HAP-1 (cell line): ENCODE measurements at regions not wholly inside any gene's neighbourhood (a gene's known extent, or its start where the extent isn't known, plus 50 kb on each side); places are given as distances from the start of the nearest gene placed in this dataset.

Experiments used
- DNase-seq, 2 experiments: peaks; one replicate each; pipeline ENCODE4 v3.0.0-alpha.2; 2016 to 2020; ENCODE audit warnings: low spot score in 2 of 2
- H3K27me3 ChIP-seq: fragments of 250-450 bp; sonication (Bioruptor Pico); 2 replicates; pipeline ENCODE4 v1.5.1; 2020; ENCODE audit warnings: low read depth, mild to moderate bottlenecking, moderate library complexity
- H3K36me3 ChIP-seq: fragments of 250-450 bp; sonication (Bioruptor Pico); replicated peaks from 2 replicates; pipeline ENCODE4 v1.5.1; 2020; ENCODE audit warnings: mild to moderate bottlenecking
- H3K4me1 ChIP-seq: fragments of 250-450 bp; sonication (Bioruptor Pico); 2 replicates; pipeline ENCODE4 v1.5.1; 2020; ENCODE audit warnings: mild to moderate bottlenecking
- H3K4me3 ChIP-seq: fragments of 250-450 bp; sonication (Bioruptor Pico); 2 replicates; pipeline ENCODE4 v1.5.1; 2020; ENCODE audit warnings: mild to moderate bottlenecking, moderate library complexity
- H3K9me3 ChIP-seq: fragments of 250-450 bp; sonication (Bioruptor Pico); 2 replicates; pipeline ENCODE4 v1.5.1; 2020; ENCODE audit warnings: mild to moderate bottlenecking, moderate library complexity
- in situ Hi-C: fragments of 300-500 bp; cut with MboI; formaldehyde crosslinking; loops from 3 replicates; pipeline ENCODE4 v1.14.3; 2020; ENCODE audit warnings: low sequenced_read_pairs, inconsistent platforms, mixed read lengths

DNA sequence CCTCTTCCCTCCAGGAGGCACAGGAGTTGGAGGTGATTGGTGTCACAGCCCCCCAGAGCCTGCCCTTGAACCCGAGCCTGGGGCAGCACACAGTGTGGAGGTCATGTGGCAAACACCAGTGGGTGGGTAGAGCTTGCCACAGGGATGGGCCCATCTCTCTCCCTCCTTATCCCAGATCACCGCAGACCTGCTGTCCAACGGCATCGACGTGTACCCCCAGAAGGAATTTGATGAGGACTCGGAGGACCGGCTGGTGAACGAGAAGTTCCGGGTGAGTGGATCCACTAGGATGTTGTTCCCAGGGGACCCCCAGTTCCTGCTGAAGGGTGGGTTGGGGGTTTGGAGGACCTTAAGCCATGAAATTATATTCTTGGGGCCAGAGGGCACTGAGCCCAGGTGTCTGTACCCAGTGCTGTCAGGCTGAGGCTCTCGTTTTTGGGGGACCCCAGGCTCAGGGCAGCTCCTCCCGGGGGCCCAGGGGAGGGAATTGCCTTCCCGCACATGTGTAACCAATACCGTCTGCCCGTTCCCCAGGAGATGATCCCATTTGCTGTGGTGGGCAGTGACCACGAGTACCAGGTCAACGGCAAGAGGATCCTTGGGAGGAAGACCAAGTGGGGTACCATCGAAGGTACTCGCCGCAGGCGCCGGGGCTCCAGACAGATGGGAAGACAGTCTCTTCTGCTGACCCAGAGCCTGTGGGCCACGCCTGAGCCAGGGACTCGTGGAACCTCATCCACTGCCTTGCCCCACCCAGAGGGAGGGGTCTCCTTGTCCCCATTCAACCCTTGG is 351.9 kb downstream of the SEC14L1 start:
- no peak for DNase-seq
- no peaks in the 10 kb centered on the region for H3K9me3 ChIP-seq
- peaks cover 46% of the 10 kb centered on the region for H3K36me3 ChIP-seq
- H3K27me3 ChIP-seq, result no peaks in the 10 kb centered on the region
- H3K4me1 ChIP-seq, result no peaks in the 10 kb centered on the region
- in situ Hi-C loops, result no loop called here
- H3K4me3 ChIP-seq, result no peak overlapping the region

DNA sequence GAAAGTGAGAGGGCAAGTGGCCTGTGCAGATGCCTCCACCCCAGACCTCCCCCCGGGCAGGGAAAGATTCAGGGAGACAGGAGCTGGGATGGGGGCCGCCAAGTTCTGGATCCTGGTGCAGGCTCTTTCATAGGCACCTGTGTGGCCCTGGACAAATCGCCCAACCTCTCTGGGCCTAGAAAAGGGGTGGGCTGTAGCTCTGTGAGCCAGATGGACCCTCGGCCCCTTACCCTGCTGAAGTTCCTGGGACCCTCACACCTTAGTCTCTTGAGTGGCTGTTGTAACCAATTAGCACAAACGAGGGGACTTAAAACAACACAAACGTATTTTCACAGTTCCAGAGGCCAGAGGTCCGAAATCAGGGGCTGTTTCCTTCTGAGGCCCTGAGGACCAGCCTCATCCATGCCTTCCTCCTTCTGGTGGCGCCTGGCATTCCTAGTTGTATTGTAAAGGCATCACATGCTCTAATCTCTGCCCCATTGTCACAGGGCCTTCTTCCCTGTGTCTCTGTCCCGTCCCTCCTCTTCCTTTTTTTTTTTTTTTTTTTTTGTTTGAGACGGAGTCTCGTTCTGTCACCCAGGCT is 352.6 kb downstream of the SEC14L1 start:
- Histone ChIP-seq H3K4me3 (no peak overlapping the region), H3K27me3 (no peaks in the 10 kb centered on the region), H3K9me3 (no peaks in the 10 kb centered on the region), H3K36me3 (peaks cover 40% of the 10 kb centered on the region), H3K4me1 (no peaks in the 10 kb centered on the region)
- in situ Hi-C loops, result no loop called here
- DNase-seq, result no peak

DNA sequence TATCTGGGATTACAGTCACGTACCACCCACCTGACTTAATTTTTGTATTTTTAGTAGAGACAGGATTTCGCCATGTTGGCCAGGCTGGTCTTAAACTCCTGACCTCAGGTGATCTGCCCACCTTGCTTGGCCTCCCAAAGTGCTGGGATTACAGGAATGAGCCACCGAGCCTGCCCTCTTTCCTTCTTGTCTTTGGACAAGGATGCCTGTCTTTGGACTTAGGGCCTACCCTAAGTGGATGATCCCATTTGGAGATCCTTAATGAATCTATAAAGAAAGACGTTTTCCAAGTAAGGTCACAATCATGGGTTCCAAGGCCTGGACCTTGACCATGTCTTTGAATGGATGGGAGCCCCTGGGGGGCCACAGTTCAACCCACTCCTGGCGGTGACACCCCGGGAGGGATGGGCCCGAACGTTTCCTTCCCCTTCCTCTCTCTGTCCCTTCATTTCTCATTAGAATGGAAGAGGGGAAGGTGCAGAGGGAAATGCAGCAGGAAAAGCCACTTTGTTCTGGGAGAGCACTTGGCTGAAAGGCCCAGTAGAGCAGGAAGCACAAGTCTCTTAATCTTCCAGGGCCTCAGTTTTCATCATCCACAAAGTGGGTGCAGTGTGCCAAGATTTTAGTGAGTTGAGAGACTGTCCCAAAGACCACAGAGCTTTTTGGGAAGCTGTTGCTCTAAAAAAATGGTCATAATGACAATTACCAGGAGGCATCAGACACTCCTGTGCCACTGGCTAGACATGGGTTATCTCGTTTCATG is 353.3 kb downstream of the SEC14L1 start:
- peaks cover 35% of the 10 kb centered on the region for H3K36me3 ChIP-seq
- H3K9me3 ChIP-seq, result no peaks in the 10 kb centered on the region
- in situ Hi-C loops, result no loop called here
- no peaks in the 10 kb centered on the region for H3K27me3 ChIP-seq
- H3K4me1 ChIP-seq, result no peaks in the 10 kb centered on the region
- H3K4me3 ChIP-seq, result no peak overlapping the region
- DNase-seq, result no peak

DNA sequence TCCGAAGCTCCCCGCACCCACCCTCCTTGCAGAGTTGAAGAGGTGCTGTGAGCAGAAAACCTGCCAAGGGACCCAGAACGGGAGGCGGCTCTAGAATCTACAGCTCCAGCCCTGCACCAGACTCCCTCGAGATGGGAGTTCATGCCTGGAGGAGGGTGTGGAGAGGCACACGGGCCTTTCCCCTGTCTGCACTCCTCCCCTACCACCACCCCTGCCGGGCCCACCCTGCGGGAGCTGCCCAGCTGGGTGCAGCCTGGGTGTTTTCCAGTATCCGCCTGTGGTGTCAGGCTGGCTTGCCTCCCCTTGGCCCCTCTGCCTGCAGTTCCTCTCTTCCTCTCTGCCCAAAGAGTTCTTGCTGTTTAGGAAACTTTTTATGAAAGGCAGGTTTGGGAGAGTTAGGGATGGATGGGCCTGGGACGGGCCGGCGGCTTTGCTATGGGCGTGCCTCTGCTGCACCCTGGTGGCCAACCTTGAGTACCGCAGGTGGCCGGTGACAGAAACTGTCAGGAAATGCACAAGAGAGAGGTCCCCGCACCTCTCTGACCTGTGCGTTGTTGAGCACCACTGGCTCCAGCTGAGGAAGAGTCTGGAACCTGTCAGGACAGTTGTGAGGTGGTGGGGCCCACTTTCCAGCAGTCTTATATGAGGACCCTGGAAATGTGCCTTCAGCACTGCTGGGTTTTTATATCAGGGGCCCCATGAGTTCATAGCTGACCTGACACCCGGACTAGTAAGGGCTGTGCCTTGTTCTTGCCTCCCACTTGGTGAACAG is 354.1 kb downstream of the SEC14L1 start:
- H3K9me3 ChIP-seq, result no peaks in the 10 kb centered on the region
- H3K36me3 ChIP-seq, result peaks cover 30% of the 10 kb centered on the region
- no peak overlapping the region for H3K4me3 ChIP-seq
- no peaks in the 10 kb centered on the region for H3K4me1 ChIP-seq
- DNase-seq, result peak; percentile 66 to 85
- no peaks in the 10 kb centered on the region for H3K27me3 ChIP-seq
- in situ Hi-C loops, result loop anchor here (5.0 kb wide), 1 partner anchor 168 kb away; no protein-coding TSS in a partner anchor

DNA sequence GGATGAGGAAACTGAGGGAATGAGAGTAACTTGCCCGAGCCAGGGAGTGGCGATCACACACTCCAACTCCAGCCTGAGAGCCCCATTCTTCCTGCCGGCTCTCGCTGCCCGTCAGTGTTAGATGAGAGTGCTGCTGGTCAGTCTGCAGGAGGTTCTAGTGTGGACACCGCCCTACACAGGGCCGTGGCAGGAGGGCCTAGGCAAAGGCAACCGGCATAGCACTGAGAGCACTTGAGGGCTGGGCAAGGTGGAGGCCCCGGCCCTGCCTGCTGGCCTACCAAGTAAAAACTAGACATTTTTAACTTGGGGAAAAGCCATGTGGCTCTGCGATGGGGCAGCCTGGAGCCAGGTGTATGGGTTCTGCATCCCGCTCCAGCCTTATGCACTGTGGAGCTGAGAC is 354.8 kb downstream of the SEC14L1 start:
- Histone ChIP-seq H3K27me3 (no peaks in the 10 kb centered on the region), H3K4me1 (no peaks in the 10 kb centered on the region), H3K36me3 (peaks cover 27% of the 10 kb centered on the region), H3K9me3 (no peaks in the 10 kb centered on the region), H3K4me3 (no peak overlapping the region)
- in situ Hi-C loops, result loop anchor here (5.0 kb wide), 1 partner anchor 168 kb away; no protein-coding TSS in a partner anchor
- DNase-seq, result no peak

DNA sequence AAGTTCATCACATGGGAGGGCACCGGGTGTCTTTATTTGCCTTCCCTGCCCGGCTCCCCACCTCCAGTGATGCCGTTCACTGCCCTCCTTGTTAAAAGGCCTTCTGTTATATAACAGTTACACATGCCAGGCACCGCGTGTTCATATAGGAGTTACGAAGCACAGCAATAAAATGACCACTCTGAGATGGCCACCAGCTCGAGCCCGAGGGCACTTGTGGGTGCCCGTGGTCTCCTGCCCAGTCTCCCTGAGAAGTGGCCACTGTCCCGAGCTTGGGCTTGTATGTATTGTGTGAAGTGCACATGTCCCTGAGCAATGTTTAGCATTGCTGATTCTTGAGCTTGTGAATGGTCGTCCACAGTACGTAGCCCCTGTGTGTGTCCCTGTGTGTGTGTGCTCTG is 355.6 kb downstream of the SEC14L1 start:
- no peaks in the 10 kb centered on the region for H3K9me3 ChIP-seq
- in situ Hi-C loops, result loop anchor here (5.0 kb wide), 1 partner anchor 169 kb away; no protein-coding TSS in a partner anchor
- no peaks in the 10 kb centered on the region for H3K4me1 ChIP-seq
- H3K27me3 ChIP-seq, result no peaks in the 10 kb centered on the region
- H3K4me3 ChIP-seq, result no peak overlapping the region
- peaks cover 23% of the 10 kb centered on the region for H3K36me3 ChIP-seq
- DNase-seq, result no peak

DNA sequence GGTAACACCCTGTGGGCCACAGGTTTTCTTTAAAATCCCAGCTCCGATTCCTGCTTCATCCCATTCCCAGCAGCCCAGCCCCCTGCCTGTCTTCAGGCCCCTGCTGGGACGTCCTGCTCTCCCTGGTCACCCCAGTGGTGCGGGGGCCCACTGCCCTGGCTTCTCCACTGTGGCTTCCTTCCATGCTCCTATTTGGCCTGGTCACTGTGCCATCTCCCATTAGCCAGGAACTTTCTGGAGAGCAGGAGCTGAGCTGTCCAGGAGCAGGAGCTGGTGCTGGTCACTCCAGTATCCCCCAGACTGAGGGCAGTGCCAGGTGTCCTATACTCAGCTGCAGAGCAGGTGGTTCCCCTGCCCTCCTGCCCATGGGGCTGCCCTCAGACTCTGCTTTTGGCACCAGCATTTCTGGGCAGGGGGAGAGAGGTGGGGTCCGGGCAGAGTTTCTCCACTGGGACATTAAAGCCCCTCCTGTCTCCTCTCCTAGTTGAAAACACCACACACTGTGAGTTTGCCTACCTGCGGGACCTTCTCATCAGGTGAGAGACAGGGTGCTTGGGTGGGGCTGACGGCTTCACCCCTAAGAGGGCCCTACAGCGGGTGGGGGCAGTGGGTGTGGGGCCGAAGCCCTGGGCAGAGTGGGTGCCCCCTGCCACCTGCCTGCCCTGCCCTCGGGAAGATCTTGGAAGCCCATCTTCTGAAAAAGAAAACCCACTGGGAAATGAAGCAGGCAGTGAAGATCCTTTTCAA is 356.2 kb downstream of the SEC14L1 start:
- DNase-seq, result no peak
- in situ Hi-C loops, result loop anchor here (5.0 kb wide), 1 partner anchor 170 kb away; no protein-coding TSS in a partner anchor
- Histone ChIP-seq H3K27me3 (no peaks in the 10 kb centered on the region), H3K9me3 (no peaks in the 10 kb centered on the region), H3K4me1 (no peaks in the 10 kb centered on the region), H3K4me3 (no peak overlapping the region), H3K36me3 (peaks cover 23% of the 10 kb centered on the region)

DNA sequence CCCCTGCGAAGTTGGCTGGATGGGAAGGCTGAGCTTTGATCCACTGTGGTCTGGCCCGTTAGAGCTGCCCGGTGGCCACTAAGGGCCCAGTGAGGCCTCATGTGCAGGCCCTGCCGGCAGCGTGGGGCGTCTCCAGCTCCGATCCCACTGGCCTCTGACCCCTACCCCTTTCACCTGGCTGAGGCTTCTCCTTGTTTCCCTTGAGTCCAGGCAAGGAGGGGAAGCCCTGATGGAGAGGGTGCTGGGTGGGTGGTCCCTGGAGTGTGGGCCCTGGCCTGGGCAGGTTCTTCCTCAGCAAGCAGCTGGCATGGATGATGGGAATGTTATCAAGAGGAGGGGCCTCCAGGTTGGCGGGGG is 356.8 kb downstream of the SEC14L1 start:
- no peaks in the 10 kb centered on the region for H3K27me3 ChIP-seq
- H3K4me3 ChIP-seq, result no peak overlapping the region
- no peaks in the 10 kb centered on the region for H3K4me1 ChIP-seq
- in situ Hi-C loops, result loop anchor here (5.0 kb wide), 1 partner anchor 170 kb away; no protein-coding TSS in a partner anchor
- DNase-seq, result no peak
- no peaks in the 10 kb centered on the region for H3K9me3 ChIP-seq
- peaks cover 23% of the 10 kb centered on the region for H3K36me3 ChIP-seq

DNA sequence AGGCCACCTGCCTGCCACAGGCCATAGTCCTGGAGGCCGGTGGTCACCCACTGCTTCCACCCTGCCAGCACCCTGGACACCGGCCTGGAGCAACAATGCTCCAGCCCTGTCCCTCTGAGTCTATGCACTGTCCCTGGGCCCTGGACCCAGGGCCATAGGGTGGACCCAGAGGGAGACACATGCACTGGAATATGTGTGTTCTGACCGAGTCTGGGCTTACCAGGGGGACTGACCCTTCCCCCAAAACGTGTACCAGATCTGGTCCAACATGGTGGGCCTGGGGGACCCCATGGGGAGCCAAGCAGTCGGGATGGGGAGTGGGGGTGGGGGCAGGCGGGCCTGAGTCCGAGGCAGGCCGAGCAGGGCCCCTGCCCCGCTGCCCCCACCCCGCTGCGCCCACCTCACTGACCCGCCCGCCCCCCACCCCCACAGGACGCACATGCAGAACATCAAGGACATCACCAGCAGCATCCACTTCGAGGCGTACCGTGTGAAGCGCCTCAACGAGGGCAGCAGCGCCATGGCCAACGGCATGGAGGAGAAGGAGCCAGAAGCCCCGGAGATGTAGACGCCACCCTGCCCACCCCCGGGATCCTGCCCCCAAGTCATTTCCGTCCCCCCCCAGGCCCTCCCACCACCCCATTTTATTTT is 357.4 kb downstream of the SEC14L1 start:
- no peak for DNase-seq
- peaks cover 17% of the 10 kb centered on the region for H3K36me3 ChIP-seq
- in situ Hi-C loops, result loop anchor here (5.0 kb wide), 1 partner anchor 171 kb away; no protein-coding TSS in a partner anchor

DNA sequence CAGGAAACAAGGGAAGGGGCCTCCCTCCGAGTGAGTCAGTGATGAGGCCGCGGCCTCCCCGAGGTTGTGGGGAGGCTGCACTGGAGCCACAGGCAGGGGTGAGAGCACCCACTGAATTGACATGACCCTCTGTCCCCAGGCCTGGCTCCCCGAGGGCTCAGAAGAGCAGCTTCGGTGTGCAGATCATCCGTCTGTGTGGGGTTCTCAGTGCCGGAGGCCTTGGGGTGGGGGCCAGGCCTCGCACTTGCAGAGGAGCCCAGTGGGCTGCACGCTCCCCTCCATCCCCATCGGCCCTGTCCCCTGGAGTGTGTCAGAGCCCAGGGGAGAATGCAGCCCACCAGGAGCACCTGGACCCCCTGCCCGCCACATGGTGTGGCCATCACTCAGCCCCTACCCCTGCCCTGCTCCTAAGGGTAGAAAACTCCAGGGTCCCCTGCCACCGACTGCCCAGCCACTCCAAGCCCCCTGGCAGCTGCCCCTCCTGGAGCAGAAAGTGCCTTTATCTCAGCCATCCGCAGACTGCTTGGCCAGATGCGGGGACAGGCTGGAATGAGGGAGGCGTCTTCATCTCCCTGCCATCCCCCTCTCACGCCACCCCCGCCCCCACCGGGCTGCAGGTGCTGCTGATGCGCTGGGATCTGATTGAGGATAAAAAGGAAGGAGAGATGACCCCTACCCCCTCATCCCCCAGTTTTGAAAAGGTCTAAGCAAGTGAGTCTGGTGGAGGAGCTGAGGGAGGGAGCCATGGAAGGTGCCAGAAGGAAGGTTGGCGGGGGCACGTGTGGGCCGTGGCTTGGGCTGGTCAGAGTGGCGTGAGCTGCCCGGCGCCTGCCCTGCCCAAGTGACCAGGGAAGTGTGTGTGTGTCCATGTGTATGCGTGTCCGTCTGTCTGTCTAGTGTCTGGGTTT is 358.3 kb downstream of the SEC14L1 start:
- DNase-seq, result no peak
- H3K4me1 ChIP-seq, result no peaks in the 10 kb centered on the region
- H3K4me3 ChIP-seq, result no peak overlapping the region
- no peaks in the 10 kb centered on the region for H3K27me3 ChIP-seq
- H3K9me3 ChIP-seq, result no peaks in the 10 kb centered on the region
- peaks cover 14% of the 10 kb centered on the region for H3K36me3 ChIP-seq
- in situ Hi-C loops, result loop anchor here (5.0 kb wide), 1 partner anchor 172 kb away; no protein-coding TSS in a partner anchor

More for the DNA sequence above, 357.4 kb downstream of the SEC14L1 start:
- H3K9me3 ChIP-seq, result no peaks in the 10 kb centered on the region
- no peaks in the 10 kb centered on the region for H3K27me3 ChIP-seq
- H3K4me3 ChIP-seq, result no peak overlapping the region
- H3K4me1 ChIP-seq, result no peaks in the 10 kb centered on the region

DNA sequence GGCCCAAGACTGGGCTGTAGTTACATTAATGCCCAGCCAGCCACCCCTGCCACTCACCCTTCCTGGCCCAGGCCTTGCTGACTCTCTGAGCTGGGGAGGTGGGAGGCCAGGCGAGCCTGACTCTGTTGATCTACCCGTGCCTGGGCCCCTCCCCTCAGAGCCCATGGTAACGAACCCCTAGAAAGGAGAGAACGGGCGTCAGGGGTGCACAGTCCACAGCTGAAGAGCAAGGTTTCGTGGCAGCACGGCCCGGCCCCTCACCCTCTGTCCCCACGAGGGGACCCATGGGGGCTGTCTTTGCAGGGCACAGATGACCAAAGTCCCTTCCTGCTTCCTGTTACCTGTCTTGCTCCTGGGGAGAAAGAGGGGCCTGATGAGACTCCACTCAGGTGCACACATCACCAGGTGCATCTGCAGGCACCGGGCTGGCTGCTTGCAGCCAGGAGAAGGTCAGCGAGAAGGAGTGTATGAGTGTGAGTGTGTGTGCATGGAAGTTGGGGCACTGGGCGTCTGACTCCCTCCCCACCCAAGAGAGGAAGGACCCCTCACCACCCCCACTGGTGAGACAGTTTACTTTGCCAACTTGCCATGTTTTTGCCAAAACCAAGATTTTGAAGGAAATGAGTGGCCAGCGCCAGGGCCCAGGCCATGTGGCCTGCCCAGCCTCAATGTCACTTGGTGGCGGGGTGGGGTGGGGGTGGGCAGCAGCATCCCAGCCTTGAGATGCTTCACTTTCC is 359.1 kb downstream of the SEC14L1 start:
- Histone ChIP-seq H3K36me3 (peaks cover 6% of the 10 kb centered on the region), H3K27me3 (no peaks in the 10 kb centered on the region), H3K9me3 (no peaks in the 10 kb centered on the region), H3K4me1 (no peaks in the 10 kb centered on the region), H3K4me3 (no peak overlapping the region)
- in situ Hi-C loops, result loop anchor here (5.0 kb wide), 1 partner anchor 173 kb away; no protein-coding TSS in a partner anchor
- no peak for DNase-seq
